Erythroblast (primary cell): ENCODE measurements at regions not wholly inside any gene's neighbourhood (a gene's known extent, or its start where the extent isn't known, plus 50 kb on each side); places are given as distances from the start of the nearest gene placed in this dataset.

Source experiments
- GATA1 ChIP-seq: IDR thresholded peaks from 2 replicates; pipeline ENCODE4 v1.6.1; 2011; ENCODE audit warnings: low read depth, mild to moderate bottlenecking, control low read depth, low read length, moderate library complexity
- POLR2A ChIP-seq: IDR thresholded peaks from 2 replicates; pipeline ENCODE4 v1.6.1; 2011; ENCODE audit warnings: mild to moderate bottlenecking, low read length

GRCh38 chr10:2813286-2813685 lies 254.1 kb upstream of the PFKP start:
- TF ChIP-seq POLR2A (no peak), GATA1 (no peak)
